ENCODE measurements at regions not wholly inside any gene's neighbourhood (a gene's known extent, or its start where the extent isn't known, plus 50 kb on each side); places are given as distances from the start of the nearest gene placed in this dataset.

DNA sequence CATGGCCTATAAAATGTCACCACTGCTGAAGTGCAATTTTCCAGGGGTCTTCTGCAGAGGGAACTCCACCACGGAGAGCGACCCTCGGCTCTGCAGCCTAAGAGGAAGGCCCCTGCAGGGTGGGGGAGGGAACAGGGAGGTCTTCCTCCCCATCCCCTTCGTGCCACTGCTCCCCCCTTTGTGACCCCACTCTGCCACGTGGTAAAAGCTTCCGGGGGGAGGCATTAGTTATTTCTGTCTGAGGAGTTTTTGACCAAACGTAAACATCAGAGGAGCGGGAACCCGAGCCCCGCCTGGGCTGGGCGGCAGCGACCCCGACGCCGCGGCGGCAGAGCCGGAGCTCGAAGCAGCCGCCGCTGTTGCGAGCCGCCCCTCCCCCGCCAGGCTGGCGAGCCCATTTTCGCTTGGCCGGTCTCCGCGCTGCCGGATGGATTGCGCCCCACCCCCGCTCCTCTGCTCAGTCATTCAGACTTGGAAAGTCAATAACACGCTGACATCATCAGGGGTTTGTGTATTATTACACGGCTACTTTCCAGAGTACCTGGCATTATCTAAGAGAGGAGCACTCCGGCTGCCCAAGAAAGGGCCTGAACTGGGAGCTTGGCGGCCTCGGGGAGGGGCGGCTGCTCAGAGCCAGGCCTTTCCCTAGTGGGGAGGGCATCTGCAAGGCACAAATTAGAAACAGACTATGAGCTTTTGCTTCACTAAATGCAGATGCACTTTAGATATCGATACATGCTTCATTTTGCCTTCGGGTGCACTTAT is 162.5 kb upstream of the TBL1XR1 start (continued):
- TF ChIP-seq KDM4A (IDR thresholded peaks at IDR 0.05; ENCODE audit: low read depth, low read length, severe bottlenecking) (peak; percentile 61), POLR2AphosphoS5 (IDR thresholded peaks at IDR 0.05; ENCODE audit: low read depth, low read length) (peak; percentile 57; the same call in 1 of the 2 replicates), GABPA (IDR thresholded peaks at IDR 0.05; ENCODE audit: borderline replicate concordance, insufficient read depth, low read length) (no peak), ASH2L (IDR thresholded peaks at IDR 0.05; ENCODE audit: low read length) (peak; percentile 63), EP300 (IDR thresholded peaks at IDR 0.05; ENCODE audit: borderline replicate concordance in 1 of 2, low read depth in 2 of 2, low read length in 2 of 2) (peak; percentile 73 to 99), POU5F1 (IDR thresholded peaks at IDR 0.05; ENCODE audit: low read depth, low read length) (peak; percentile 67; the same call in 1 of the 2 replicates), SUZ12 (IDR thresholded peaks at IDR 0.05; ENCODE audit: low read length) (no peak), SIN3A (conservative IDR thresholded peaks at IDR 0.05 in 1 of 2, IDR thresholded peaks at IDR 0.05 in 1 of 2; ENCODE audit: low read depth in 1 of 2, low read length in 2 of 2) (peak; percentile 55 to 82; a peak in 2 of 4 replicates), RBBP5 (IDR thresholded peaks at IDR 0.05; ENCODE audit: borderline replicate concordance, low read depth, low read length) (0 out of 2 replicates have a peak, but pooled peaks have one; percentile 48), PHF8 (conservative IDR thresholded peaks at IDR 0.05; ENCODE audit: low read depth, low read length) (no peak), CBX5 (IDR thresholded peaks at IDR 0.05; ENCODE audit: low read depth, low read length) (no peak), NRF1 (IDR thresholded peaks at IDR 0.05; ENCODE audit: low read depth, low read length) (no peak), JUND (IDR thresholded peaks at IDR 0.05; ENCODE audit: low read length) (peak; percentile 95), BCL11A (IDR thresholded peaks at IDR 0.05; ENCODE audit: low read depth in 2 of 2, low read length in 2 of 2) (no peak), FOSL1 (IDR thresholded peaks at IDR 0.05; ENCODE audit: insufficient read depth, low read depth, low read length) (no peak), BRCA1 (IDR thresholded peaks at IDR 0.05; ENCODE audit: low read depth, low read length) (no peak), CREB1 (IDR thresholded peaks at IDR 0.05) (peak; percentile 90)
- TF ChIP-seq, protein P1, sequence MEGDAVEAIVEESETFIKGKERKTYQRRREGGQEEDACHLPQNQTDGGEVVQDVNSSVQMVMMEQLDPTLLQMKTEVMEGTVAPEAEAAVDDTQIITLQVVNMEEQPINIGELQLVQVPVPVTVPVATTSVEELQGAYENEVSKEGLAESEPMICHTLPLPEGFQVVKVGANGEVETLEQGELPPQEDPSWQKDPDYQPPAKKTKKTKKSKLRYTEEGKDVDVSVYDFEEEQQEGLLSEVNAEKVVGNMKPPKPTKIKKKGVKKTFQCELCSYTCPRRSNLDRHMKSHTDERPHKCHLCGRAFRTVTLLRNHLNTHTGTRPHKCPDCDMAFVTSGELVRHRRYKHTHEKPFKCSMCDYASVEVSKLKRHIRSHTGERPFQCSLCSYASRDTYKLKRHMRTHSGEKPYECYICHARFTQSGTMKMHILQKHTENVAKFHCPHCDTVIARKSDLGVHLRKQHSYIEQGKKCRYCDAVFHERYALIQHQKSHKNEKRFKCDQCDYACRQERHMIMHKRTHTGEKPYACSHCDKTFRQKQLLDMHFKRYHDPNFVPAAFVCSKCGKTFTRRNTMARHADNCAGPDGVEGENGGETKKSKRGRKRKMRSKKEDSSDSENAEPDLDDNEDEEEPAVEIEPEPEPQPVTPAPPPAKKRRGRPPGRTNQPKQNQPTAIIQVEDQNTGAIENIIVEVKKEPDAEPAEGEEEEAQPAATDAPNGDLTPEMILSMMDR (IDR thresholded peaks at IDR 0.05; ENCODE audit: control extremely low read depth in 1 of 3, insufficient read depth in 1 of 3, low read depth in 1 of 3, low read length in 3 of 3) = 0 out of 4 replicates have a peak, but pooled peaks of 1 of the 3 experiments have one; percentile 0
